ENCODE measurements at regions not wholly inside any gene's neighbourhood (a gene's known extent, or its start where the extent isn't known, plus 50 kb on each side); places are given as distances from the start of the nearest gene placed in this dataset.

- no peaks in the 10 kb centered on the region for H3K36me3 ChIP-seq (ENCODE audit: control insufficient read depth in 4 of 4, insufficient read depth in 3 of 4, low read depth in 1 of 4, low read length in 3 of 4)
- H3K4me1 ChIP-seq (ENCODE audit: control insufficient read depth in 4 of 4, insufficient read depth in 4 of 4, low read length in 3 of 4): no peaks in the 10 kb centered on the region
- WGBS: 80% methylated on average over 16 of the region's 16 CpGs
- no peak overlapping the region for H3K27ac ChIP-seq (ENCODE audit: low read depth in 1 of 2, low read length in 2 of 2)
- H3K9me3 ChIP-seq (ENCODE audit: control insufficient read depth in 4 of 4, low read length in 3 of 4): no peaks in the 10 kb centered on the region
- no peak overlapping the region for H3K9ac ChIP-seq (ENCODE audit: low read depth in 1 of 2, low read length in 2 of 2)
- H3K4me3 ChIP-seq (ENCODE audit: low read depth in 1 of 3, low read length in 3 of 3): no peak overlapping the region
- DNase-seq (ENCODE audit: low spot score): no peak
- no peak for TF ChIP-seq REST (IDR thresholded peaks at IDR 0.05)
- TF ChIP-seq MAX (IDR thresholded peaks at IDR 0.05): no peak
- TF ChIP-seq TAF1 (conservative IDR thresholded peaks at IDR 0.05): no peak
- no peak for TF ChIP-seq ATF3 (IDR thresholded peaks at IDR 0.05)
- no peak for TF ChIP-seq NR2F2 (IDR thresholded peaks at IDR 0.05)
- no peak for TF ChIP-seq EGR1 (IDR thresholded peaks at IDR 0.05; ENCODE audit: low read depth in 2 of 2)
- no peak for TF ChIP-seq JUND (IDR thresholded peaks at IDR 0.05)
- TF ChIP-seq ZBTB33 (IDR thresholded peaks at IDR 0.05): no peak
- no peak for TF ChIP-seq FOXA2 (IDR thresholded peaks at IDR 0.05)
- no peak for TF ChIP-seq HNF4G (IDR thresholded peaks at IDR 0.05)
- no peak for TF ChIP-seq HNF4A (conservative IDR thresholded peaks at IDR 0.05)
- TF ChIP-seq CTCF (IDR thresholded peaks at IDR 0.05; ENCODE audit: low read depth, low read length, missing input control): no peak
- TF ChIP-seq RAD21 (IDR thresholded peaks at IDR 0.05): no peak
- no peak for TF ChIP-seq YY1 (IDR thresholded peaks at IDR 0.05)
- TF ChIP-seq GABPA (IDR thresholded peaks at IDR 0.05 in 1 of 2, conservative IDR thresholded peaks at IDR 0.05 in 1 of 2): no peak
- no peak for TF ChIP-seq RXRA (IDR thresholded peaks at IDR 0.05)
- TF ChIP-seq FOXA1 (IDR thresholded peaks at IDR 0.05): no peak
- no peak for TF ChIP-seq SP1 (IDR thresholded peaks at IDR 0.05)
- peaks cover 0 to 5% (median 3%) of the 10 kb centered on the region in 4 donors for H3K27me3 ChIP-seq (ENCODE audit: control insufficient read depth in 4 of 4, insufficient read depth in 4 of 4, low read length in 3 of 4)
Observed at GRCh38 chr13:111917901-111918300, 149.0 kb upstream of the SOX1 start.

All from liver (tissue), 8 donors.